Fibroblast of mammary gland (primary cell): ENCODE measurements at regions not wholly inside any gene's neighbourhood (a gene's known extent, or its start where the extent isn't known, plus 50 kb on each side); places are given as distances from the start of the nearest gene placed in this dataset.
A peak's percentile ranks its signal among the peaks of the same experiment; 100 is the strongest.

ENCODE experiments used
- DNase-seq: peaks from one replicate; pipeline ENCODE4 v3.0.0-alpha.2; 2010; ENCODE audit warnings: low read depth
- H3K4me3 ChIP-seq: 2 replicates; pipeline ENCODE4 v1.5.1; 2011; ENCODE audit warnings: low read depth, mild to moderate bottlenecking, low read length, moderate library complexity; ENCODE audit not compliant: control insufficient read depth
- CTCF ChIP-seq: conservative IDR thresholded peaks from 2 replicates; pipeline ENCODE4 v1.5.1; 2011; ENCODE audit warnings: low read depth, low read length, inconsistent platforms; ENCODE audit not compliant: control insufficient read depth, insufficient read depth

GRCh38 chr4:119696963-119697362 is 68.4 kb upstream of the PDE5A start:
- DNase-seq, result no peak
- no peak overlapping the region for H3K4me3 ChIP-seq
- no peak for TF ChIP-seq CTCF

- no peak overlapping the region for H3K4me3 ChIP-seq
- TF ChIP-seq CTCF, result no peak
- no peak for DNase-seq
Measured at GRCh38 chr4:119695216-119695615, 66.6 kb upstream of the PDE5A start.

GRCh38 chr4:119693126-119693525 is 64.5 kb upstream of the PDE5A start:
- H3K4me3 ChIP-seq, result no peak overlapping the region
- peak; percentile 23 for DNase-seq
- no peak for TF ChIP-seq CTCF

GRCh38 chr4:119692001-119692400 is 63.4 kb upstream of the PDE5A start:
- H3K4me3 ChIP-seq, result no peak overlapping the region
- peak; percentile 40 for TF ChIP-seq CTCF
- DNase-seq, result peak; percentile 67

DNA sequence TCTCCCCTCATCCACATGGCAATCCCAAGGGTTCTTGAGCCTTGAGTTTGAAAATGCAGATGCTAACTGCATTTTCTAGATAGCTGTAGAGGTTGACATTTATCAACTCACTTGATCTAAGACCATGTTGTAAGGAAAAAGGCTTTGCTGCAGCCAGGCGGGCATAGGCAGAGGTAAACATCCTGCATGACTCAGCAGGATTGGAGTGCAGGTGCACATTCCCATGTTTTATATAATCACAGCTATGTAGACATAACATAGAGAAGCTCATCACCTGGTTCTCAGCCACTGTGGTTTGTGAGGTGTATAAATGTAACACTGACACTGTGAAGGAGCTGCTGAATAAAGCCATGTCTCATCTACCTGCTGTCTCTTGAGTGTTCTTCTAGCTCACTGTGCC is 62.3 kb upstream of the PDE5A start:
- no peak for TF ChIP-seq CTCF
- H3K4me3 ChIP-seq, result no peak overlapping the region
- peak; percentile 6 for DNase-seq

DNA sequence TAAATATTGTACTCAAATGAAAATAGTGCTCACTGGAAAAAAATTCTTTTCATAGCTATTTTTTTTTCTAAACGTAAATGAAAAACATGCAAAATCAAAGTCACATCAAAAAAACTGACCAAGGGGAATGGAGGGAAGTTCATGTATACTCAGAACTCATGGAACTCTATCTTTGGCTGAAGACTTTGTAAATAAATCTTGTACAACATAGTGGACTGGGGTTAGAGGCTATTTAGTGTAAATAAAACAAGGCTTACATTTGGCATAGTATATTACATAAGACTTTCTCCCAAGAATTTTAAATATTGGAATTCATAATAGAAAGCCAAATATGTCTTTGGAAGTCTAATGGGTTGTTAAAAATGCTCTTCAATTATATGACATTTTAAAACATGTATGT is 59.8 kb upstream of the PDE5A start:
- no peak for DNase-seq
- H3K4me3 ChIP-seq, result no peak overlapping the region
- TF ChIP-seq CTCF, result no peak

DNA sequence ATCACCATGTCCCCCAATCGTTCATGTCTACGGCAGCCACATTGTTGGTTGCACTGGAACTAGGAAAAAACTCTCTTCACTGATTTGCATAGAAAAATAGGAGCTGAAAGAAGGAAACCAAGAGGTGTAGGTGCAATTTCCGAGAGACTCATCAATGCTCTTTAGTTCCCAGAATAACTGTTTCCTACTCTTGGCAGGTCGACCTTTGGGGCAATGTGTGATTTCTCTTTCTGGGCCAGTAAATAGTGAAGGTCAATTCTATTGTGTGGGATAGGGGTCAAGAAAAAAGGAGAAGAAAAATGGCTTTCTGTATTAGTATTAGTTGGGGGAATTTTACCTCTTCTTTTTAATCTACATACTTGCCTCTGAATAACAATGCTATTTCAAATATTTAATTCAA is 55.9 kb upstream of the PDE5A start:
- no peak overlapping the region for H3K4me3 ChIP-seq
- no peak for DNase-seq
- TF ChIP-seq CTCF, result no peak
